CD4-positive, alpha-beta T cell treated with Interleukin-10 for 1 hour (primary cell): ENCODE measurements at regions not wholly inside any gene's neighbourhood (a gene's known extent, or its start where the extent isn't known, plus 50 kb on each side); places are given as distances from the start of the nearest gene placed in this dataset.

Experiments
- DNase-seq: peaks from one replicate; pipeline ENCODE4 v3.0.0-alpha.2; 2020

DNA sequence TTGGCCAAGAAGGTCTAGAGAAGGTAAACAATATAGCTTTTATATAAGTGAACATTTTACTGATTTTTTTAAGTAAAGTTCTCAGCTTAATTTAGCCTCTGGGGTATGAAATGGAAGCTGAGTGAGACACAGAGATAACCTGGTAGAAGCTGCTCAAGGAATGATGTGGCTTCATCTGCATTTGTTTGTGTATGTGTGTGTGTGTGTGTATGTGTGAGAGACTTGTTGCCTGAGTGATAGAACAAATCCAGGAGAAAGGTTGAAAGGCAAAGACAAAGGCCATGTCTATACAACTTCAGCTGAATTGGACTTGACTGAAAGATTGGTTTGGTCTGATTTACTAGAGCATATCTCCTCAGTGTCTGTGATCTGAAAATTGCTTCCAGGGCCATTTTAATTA is 63.6 kb downstream of the PCDH7 start:
- no peak for DNase-seq

- DNase-seq, result no peak
Measured at GRCh38 chr4:30789219-30789671, 69.1 kb downstream of the PCDH7 start.

- no peak for DNase-seq
Measured at GRCh38 chr4:30790123-30790522, 70.0 kb downstream of the PCDH7 start.

- no peak for DNase-seq
Measured at GRCh38 chr4:30790998-30791397, 70.8 kb downstream of the PCDH7 start.

GRCh38 chr4:30792601-30793000 is 72.4 kb downstream of the PCDH7 start:
- DNase-seq, result no peak

DNA sequence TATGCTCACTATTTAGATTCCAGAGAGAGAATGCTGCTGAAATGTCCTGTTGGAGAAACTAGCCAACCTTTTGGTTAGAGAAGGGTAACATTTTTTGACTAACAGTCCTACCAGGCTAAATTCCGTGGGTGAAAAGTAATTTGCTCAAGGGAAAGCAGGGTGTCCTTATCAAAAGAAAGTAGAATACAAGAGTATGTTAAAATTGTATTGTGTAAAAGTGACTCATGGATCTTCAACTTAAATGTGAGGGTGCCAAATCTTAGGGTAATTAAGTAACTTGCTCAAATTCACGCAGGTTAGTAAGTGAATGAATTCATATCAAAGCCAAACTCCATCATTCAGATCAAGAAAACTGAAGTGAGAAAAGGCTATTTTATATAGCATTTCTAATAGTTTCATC is 81.7 kb downstream of the PCDH7 start:
- no peak for DNase-seq

DNA sequence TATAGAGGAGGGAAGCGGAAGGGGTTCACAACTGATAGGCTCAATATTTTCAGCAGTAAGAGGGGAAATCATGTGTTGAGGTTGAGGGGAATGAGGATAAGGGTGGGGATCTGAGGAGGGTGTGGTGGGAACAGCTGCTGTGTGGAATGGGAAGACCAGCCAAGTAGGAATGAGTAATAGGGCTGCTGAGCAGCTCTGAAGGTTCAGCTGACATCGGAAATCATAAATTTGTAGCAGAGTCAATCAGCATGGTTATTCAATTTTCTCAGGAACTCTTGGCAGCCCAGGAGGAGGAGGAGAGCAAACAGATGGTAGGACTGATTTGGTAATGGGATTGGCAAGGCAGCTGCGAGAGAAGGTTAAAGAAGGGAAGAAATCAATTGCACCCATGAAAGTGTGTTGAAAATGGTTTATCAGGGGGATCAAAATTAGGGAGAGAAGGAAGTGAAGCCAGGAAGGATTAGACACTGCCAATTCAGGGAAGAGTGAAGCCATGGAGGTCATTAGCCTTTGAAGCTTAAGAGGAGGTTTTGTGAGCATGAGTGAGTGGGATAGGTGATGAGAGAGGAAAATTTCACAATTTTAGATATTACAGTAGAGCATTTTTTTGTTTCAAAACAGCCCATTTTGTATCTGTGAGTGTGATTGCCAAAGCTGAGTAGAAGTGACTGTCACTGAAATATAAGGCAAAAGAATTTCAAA is 82.6 kb downstream of the PCDH7 start:
- no peak for DNase-seq

DNA sequence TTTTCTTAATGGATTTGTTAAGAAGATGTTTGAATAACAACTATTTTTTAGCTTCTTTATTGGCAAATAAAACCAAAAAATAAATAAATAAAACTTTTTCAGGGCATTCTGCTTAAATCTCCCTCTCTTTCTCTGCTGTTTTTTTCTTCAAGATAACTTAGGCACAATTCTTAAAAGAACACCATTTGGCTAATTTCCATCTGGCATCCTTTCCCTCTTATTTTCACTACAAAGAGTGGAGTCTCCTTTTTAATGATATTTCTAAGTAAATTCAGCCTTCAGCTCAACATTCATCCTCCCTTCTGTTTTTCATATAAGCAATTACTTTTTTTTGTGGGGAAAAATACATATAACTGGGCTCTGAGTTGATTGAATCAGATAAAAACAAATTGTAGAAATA is 88.1 kb downstream of the PCDH7 start:
- DNase-seq, result no peak

- DNase-seq, result no peak
Measured at GRCh38 chr4:30811296-30811695, 91.1 kb downstream of the PCDH7 start.

GRCh38 chr4:30815685-30816084 is 95.5 kb downstream of the PCDH7 start:
- DNase-seq, result no peak

GRCh38 chr4:30817447-30817846 is 97.3 kb downstream of the PCDH7 start:
- DNase-seq, result no peak

- DNase-seq, result no peak
Measured at GRCh38 chr4:30818541-30818940, 98.4 kb downstream of the PCDH7 start.

- DNase-seq, result no peak
Measured at GRCh38 chr4:30821275-30821674, 101.1 kb downstream of the PCDH7 start.

DNA sequence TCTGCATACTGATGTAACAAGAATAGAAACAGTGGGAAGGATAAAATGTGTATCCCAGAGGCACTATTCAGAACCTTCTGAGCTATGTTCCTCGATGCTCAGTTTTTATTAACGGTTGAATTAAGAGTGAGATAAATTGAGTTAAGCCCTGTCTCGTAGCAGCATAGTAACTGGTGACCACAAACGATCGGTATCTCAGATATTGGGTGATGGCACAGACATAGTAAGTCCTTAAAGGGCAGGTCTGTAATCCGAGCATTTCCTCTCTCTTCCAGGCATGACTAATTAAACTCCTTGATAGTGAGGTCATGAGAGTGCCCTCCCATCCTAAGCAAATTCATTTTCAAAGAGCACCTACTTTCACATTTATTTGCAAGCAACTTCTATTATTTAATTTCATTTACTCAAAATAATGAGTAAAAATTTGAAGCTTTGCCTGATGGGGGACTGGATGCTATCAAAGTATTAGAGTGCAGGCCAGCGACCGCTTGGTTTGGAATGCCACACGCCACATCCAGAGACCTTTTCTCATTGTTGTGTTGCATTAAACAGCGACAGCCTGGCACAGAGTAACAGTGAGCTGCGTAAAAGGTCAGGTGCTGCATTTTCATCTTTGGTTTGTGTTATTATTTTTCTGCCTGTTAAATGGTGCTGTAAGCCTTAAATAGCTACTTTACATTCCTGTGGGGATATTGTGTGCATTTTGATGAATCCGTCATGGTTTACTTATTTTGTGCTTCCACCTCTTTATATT is 101.9 kb downstream of the PCDH7 start:
- DNase-seq, result no peak

- DNase-seq, result no peak
Measured at GRCh38 chr4:30822911-30823551, 102.9 kb downstream of the PCDH7 start.

GRCh38 chr4:30825008-30825770 is 105.0 kb downstream of the PCDH7 start:
- DNase-seq, result no peak

DNA sequence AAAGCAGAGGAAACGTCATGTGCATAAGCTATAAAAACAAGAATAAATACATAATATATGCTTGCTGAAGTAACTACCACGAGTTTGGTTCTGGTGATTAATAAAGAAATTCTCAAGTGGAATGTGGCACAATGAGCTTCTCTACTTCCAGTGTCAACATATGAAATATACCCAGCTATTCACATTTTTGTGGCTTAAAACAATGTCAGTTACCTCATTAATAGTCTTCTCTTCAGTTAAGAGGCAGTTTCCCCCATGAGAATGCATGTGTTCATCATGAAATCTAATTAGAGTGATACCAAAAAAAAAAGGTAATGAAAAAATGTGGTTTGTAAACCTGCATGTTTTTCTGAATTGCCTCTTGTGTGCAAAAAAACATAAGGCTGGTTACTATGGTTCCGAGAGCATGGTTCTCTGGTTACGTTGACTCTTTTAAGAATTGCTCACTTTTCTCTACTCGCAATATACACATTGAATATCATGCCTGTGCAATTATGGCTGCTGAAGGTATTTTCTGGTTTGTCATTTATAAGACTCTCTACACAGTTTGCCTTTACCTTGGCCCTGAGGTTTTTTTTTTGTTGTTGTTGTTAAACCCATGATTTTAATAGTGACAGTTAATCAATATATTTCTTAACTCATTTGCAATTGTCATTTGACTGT is 108.2 kb downstream of the PCDH7 start:
- no peak for DNase-seq

- DNase-seq, result no peak
Measured at GRCh38 chr4:30832639-30833038, 112.5 kb downstream of the PCDH7 start.

- no peak for DNase-seq
Measured at GRCh38 chr4:30833206-30833605, 113.0 kb downstream of the PCDH7 start.

DNA sequence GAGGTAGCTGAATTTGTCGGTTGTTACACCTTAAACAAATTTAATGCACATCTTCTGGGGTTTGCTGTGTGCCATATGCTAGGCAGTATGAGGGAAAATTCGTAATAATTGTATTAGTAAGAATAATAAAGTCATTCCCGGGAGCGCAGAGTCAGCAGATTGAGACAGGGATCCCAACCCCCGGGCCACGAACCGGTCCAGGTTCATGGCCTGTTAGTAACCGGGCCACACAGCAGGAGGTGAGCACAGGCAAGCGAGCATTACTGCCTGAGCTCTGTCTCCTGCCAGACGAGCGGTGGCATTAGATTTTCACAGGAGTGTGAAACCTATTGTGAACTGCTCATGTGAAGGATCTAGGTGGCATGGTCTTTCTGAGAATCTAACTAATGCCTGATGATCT is 114.9 kb downstream of the PCDH7 start:
- DNase-seq, result no peak

GRCh38 chr4:30836231-30836630 is 116.1 kb downstream of the PCDH7 start:
- no peak for DNase-seq

DNA sequence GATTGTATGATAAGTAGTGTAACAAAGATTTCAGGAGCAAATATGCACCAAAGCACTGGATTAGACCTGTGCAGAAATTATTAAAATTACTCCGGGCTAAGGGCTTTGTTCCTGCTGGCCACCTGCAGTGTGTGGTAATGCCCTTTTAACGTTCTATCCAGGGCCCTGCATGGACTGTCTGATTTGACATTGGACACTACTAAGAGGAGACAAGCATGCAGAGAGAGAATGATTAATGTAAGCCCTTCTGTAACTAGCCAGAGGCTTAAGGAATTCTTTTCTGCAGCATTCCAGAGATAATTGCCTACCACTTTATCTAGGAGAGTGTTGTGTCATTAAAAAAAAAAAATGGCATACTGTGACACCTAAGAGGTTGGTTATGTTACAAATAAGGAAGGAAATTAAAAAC is 117.0 kb downstream of the PCDH7 start:
- no peak for DNase-seq

- no peak for DNase-seq
Measured at GRCh38 chr4:30837861-30838260, 117.7 kb downstream of the PCDH7 start.
